GM12891 (cell line): ENCODE measurements at regions not wholly inside any gene's neighbourhood (a gene's known extent, or its start where the extent isn't known, plus 50 kb on each side); places are given as distances from the start of the nearest gene placed in this dataset.

Experiments
- DNase-seq: peaks from one replicate; pipeline ENCODE4 v3.0.0; 2011; ENCODE audit warnings: low spot score; ENCODE audit not compliant: insufficient read length
- FAIRE-seq: peaks from 2 replicates; lab custom pipeline; 2011; peaks lifted over from hg19 to GRCh38; lab: Jason Lieb, UNC
- PAX5 ChIP-seq: IDR thresholded peaks from 2 replicates; pipeline ENCODE4 v1.6.1; 2011; ENCODE audit warnings: low read length, moderate library complexity, mild to moderate bottlenecking; ENCODE audit not compliant: insufficient read depth, severe bottlenecking
- POLR2A ChIP-seq: IDR thresholded peaks from 2 replicates; pipeline ENCODE4 v1.6.1; 2011; ENCODE audit warnings: low read depth, low read length, control low read depth
- POLR2AphosphoS5 ChIP-seq: IDR thresholded peaks from 2 replicates; pipeline ENCODE4 v1.6.1; 2011; ENCODE audit warnings: low read depth, low read length, control low read depth
- POU2F2 ChIP-seq: IDR thresholded peaks from 2 replicates; pipeline ENCODE4 v1.6.1; 2011; ENCODE audit warnings: low read depth, mild to moderate bottlenecking, control low read depth, low read length, moderate library complexity
- SPI1 ChIP-seq: IDR thresholded peaks from 2 replicates; pipeline ENCODE4 v1.6.1; 2011; ENCODE audit warnings: low read depth, low read length, control low read depth
- TAF1 ChIP-seq: IDR thresholded peaks from 2 replicates; pipeline ENCODE4 v1.6.1; 2011; ENCODE audit warnings: low read depth, low read length, control low read depth

- FAIRE-seq: no peak
- TF ChIP-seq POLR2AphosphoS5 (no peak), PAX5 (no peak), SPI1 (no peak), TAF1 (no peak), POLR2A (no peak), POU2F2 (no peak)
- no peak for DNase-seq
Observed at GRCh38 chr16:51490866-51491265, 339.8 kb upstream of the SALL1 start.

- no peak for FAIRE-seq
- DNase-seq: no peak
- TF ChIP-seq POLR2AphosphoS5: no peak
Observed at GRCh38 chr16:51487880-51488279, 336.8 kb upstream of the SALL1 start.

GRCh38 chr16:51474414-51475091 is 323.5 kb upstream of the SALL1 start:
- FAIRE-seq (no peak), DNase-seq (no peak)
- no peak for TF ChIP-seq SPI1
- no peak for TF ChIP-seq POLR2AphosphoS5
- TF ChIP-seq PAX5: no peak
- TF ChIP-seq POLR2A: no peak
- no peak for TF ChIP-seq POU2F2
- no peak for TF ChIP-seq TAF1

- no peak for TF ChIP-seq TAF1
- no peak for TF ChIP-seq POU2F2
- no peak for TF ChIP-seq POLR2A
- TF ChIP-seq POLR2AphosphoS5: no peak
- no peak for TF ChIP-seq SPI1
- no peak for TF ChIP-seq PAX5
- no peak for FAIRE-seq
- DNase-seq: no peak
Observed at GRCh38 chr16:51473091-51473490, 322.0 kb upstream of the SALL1 start.

GRCh38 chr16:51470492-51470891 is 319.4 kb upstream of the SALL1 start:
- TF ChIP-seq TAF1 (no peak), SPI1 (no peak), POLR2A (no peak), POU2F2 (no peak), POLR2AphosphoS5 (no peak), PAX5 (no peak)
- DNase-seq (no peak), FAIRE-seq (no peak)

- TF ChIP-seq PAX5 (no peak), POLR2AphosphoS5 (no peak), POU2F2 (no peak), TAF1 (no peak), SPI1 (no peak), POLR2A (no peak)
- FAIRE-seq (no peak), DNase-seq (no peak)
Observed at GRCh38 chr16:51464996-51465395, 313.9 kb upstream of the SALL1 start.

GRCh38 chr16:51461255-51461654 is 310.2 kb upstream of the SALL1 start:
- no peak for TF ChIP-seq POLR2AphosphoS5
- no peak for TF ChIP-seq POU2F2
- TF ChIP-seq POLR2A: no peak
- no peak for TF ChIP-seq SPI1
- TF ChIP-seq TAF1: no peak
- no peak for TF ChIP-seq PAX5
- DNase-seq (no peak), FAIRE-seq (no peak)

GRCh38 chr16:51458356-51459140 is 307.5 kb upstream of the SALL1 start:
- TF ChIP-seq POLR2A (no peak), SPI1 (no peak), TAF1 (no peak), POU2F2 (no peak), POLR2AphosphoS5 (no peak), PAX5 (no peak)
- FAIRE-seq (no peak), DNase-seq (no peak)

GRCh38 chr16:51457775-51458174 is 306.7 kb upstream of the SALL1 start:
- TF ChIP-seq POLR2AphosphoS5 (no peak), POU2F2 (no peak), SPI1 (no peak)
- FAIRE-seq: no peak
- DNase-seq: no peak
